ENCODE measurements at regions not wholly inside any gene's neighbourhood (a gene's known extent, or its start where the extent isn't known, plus 50 kb on each side); places are given as distances from the start of the nearest gene placed in this dataset.

DNA sequence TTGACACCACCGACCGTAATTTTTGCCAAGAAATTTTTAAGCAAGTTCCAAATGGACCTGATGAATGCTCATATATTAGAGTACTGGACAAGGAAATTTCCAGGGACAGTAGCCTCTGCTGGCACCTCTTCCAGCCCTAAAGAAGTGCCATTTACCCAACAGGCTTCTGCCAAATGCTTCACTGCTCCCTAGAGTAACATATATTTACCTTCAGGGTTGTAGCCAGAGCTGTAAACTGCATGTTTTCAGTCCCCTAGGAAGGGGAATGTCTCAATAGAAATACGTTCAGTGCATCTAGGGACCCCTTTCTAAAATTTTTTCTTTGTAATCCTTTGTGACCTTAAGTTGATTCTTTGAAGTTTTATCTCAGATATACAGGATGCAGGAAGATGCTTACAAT is 143.1 kb upstream of the SMAD1 start:
- Histone ChIP-seq H3K27ac (ENCODE audit: low read length, poor library complexity, severe bottlenecking) (no peak overlapping the region), H2BK5ac (ENCODE audit: low read depth, low read length, poor library complexity, severe bottlenecking) (no peak overlapping the region), H2BK12ac (ENCODE audit: low read length in 2 of 2) (no peak overlapping the region), H3K4me2 (ENCODE audit: low read length, poor library complexity, severe bottlenecking) (no peak overlapping the region), H4K91ac (ENCODE audit: low read length) (no peak overlapping the region), H3K18ac (ENCODE audit: low read depth in 1 of 2, low read length in 2 of 2) (no peak overlapping the region), H2AK5ac (ENCODE audit: low read length, severe bottlenecking) (no peak overlapping the region), H3K9ac (ENCODE audit: low read length) (no peak overlapping the region), H3K4me3 (ENCODE audit: insufficient read depth in 1 of 2, low read depth in 1 of 2, low read length in 2 of 2) (no peak overlapping the region), H3K79me1 (replicated peaks; ENCODE audit: low read length, poor library complexity, severe bottlenecking) (no peaks in the 10 kb centered on the region), H4K8ac (ENCODE audit: low read length) (no peak overlapping the region), H3K4ac (ENCODE audit: low read depth in 1 of 2, low read length in 2 of 2) (no peak overlapping the region), H3K36me3 (ENCODE audit: control insufficient read depth in 1 of 2, insufficient read depth in 2 of 2, low read depth in 1 of 2, low read length in 2 of 2) (no peaks in the 10 kb centered on the region), H2BK15ac (ENCODE audit: low read depth, poor library complexity, severe bottlenecking) (no peak overlapping the region), H3K4me1 (ENCODE audit: control insufficient read depth, insufficient read depth, low read depth, low read length) (no peaks in the 10 kb centered on the region), H2AFZ (ENCODE audit: low read depth, low read length) (no peak overlapping the region), H3K27me3 (ENCODE audit: control insufficient read depth in 1 of 2, insufficient read depth in 1 of 2, low read length in 2 of 2) (no peaks in the 10 kb centered on the region), H2BK120ac (ENCODE audit: low read depth, low read length) (no peak overlapping the region), H3K14ac (ENCODE audit: low read length in 2 of 2) (no peak overlapping the region), H3K23ac (ENCODE audit: low read length in 2 of 2) (no peak overlapping the region), H3K9me3 (ENCODE audit: control insufficient read depth, low read length) (no peaks in the 10 kb centered on the region)
- DNase-seq = no peak
- 97% methylated on average over 2 of the region's 3 CpGs for WGBS

DNA sequence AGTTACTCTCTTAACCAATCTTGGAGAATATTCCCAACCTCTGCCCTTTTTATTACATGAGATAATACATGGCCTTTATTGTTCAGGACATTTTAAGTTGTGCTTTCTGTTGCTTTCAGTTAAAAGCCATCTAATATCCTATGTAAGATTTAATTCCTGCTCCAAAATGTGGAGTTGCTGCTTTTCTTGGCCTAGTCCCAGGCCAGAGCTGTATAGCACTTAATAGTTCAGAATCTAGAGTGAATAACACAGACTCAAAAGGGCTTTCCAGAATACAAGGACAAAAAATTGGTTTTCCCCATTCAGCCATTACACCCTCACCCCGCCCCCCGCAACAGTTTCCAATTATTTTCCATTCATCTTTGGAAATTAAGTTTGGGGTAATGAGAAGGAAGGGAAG is 144.3 kb upstream of the SMAD1 start:
- Histone ChIP-seq H2BK15ac (ENCODE audit: low read depth, poor library complexity, severe bottlenecking) (no peak overlapping the region), H3K4ac (ENCODE audit: low read depth in 1 of 2, low read length in 2 of 2) (no peak overlapping the region), H4K91ac (ENCODE audit: low read length) (no peak overlapping the region), H3K9me3 (ENCODE audit: control insufficient read depth, low read length) (no peaks in the 10 kb centered on the region), H2BK12ac (ENCODE audit: low read length in 2 of 2) (no peak overlapping the region), H3K27ac (ENCODE audit: low read length, poor library complexity, severe bottlenecking) (no peak overlapping the region), H3K79me1 (replicated peaks; ENCODE audit: low read length, poor library complexity, severe bottlenecking) (no peaks in the 10 kb centered on the region), H3K27me3 (ENCODE audit: control insufficient read depth in 1 of 2, insufficient read depth in 1 of 2, low read length in 2 of 2) (no peaks in the 10 kb centered on the region), H3K23ac (ENCODE audit: low read length in 2 of 2) (no peak overlapping the region), H4K8ac (ENCODE audit: low read length) (no peak overlapping the region), H3K14ac (ENCODE audit: low read length in 2 of 2) (no peak overlapping the region), H2BK120ac (ENCODE audit: low read depth, low read length) (no peak overlapping the region), H3K36me3 (ENCODE audit: control insufficient read depth in 1 of 2, insufficient read depth in 2 of 2, low read depth in 1 of 2, low read length in 2 of 2) (no peaks in the 10 kb centered on the region), H2AK5ac (ENCODE audit: low read length, severe bottlenecking) (no peak overlapping the region), H3K18ac (ENCODE audit: low read depth in 1 of 2, low read length in 2 of 2) (no peak overlapping the region), H3K4me2 (ENCODE audit: low read length, poor library complexity, severe bottlenecking) (no peak overlapping the region), H3K4me1 (ENCODE audit: control insufficient read depth, insufficient read depth, low read depth, low read length) (no peaks in the 10 kb centered on the region), H3K9ac (ENCODE audit: low read length) (no peak overlapping the region), H2BK5ac (ENCODE audit: low read depth, low read length, poor library complexity, severe bottlenecking) (no peak overlapping the region), H3K4me3 (ENCODE audit: insufficient read depth in 1 of 2, low read depth in 1 of 2, low read length in 2 of 2) (no peak overlapping the region), H2AFZ (ENCODE audit: low read depth, low read length) (no peak overlapping the region)
- no CpG with 5 or more reads among the region's 2 CpGs for WGBS
- no peak for DNase-seq

DNA sequence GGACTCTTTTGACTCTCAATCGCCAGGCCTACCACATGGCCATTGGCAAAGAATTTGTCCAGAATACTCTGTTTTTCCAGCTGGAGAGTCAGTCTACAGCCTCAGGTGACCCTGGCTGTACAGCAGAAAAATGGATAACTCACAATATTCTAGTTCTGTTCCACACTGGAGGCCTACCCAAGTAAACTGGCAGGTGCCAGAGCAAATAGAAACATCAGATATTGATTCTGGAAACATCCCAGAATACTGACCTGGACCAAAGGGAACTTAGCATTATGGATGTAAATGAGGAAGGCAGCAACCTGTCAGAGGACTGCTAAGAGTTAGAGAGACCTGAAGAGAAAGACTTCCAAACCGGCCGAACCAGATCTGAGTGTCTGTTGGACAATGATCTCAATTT is 147.9 kb upstream of the SMAD1 start:
- Histone ChIP-seq H2BK15ac (ENCODE audit: low read depth, poor library complexity, severe bottlenecking) (no peak overlapping the region), H3K23ac (ENCODE audit: low read length in 2 of 2) (no peak overlapping the region), H3K4me3 (ENCODE audit: insufficient read depth in 1 of 2, low read depth in 1 of 2, low read length in 2 of 2) (no peak overlapping the region), H4K8ac (ENCODE audit: low read length) (no peak overlapping the region), H2BK12ac (ENCODE audit: low read length in 2 of 2) (no peak overlapping the region), H3K14ac (ENCODE audit: low read length in 2 of 2) (no peak overlapping the region), H3K79me1 (replicated peaks; ENCODE audit: low read length, poor library complexity, severe bottlenecking) (no peaks in the 10 kb centered on the region), H3K4me2 (ENCODE audit: low read length, poor library complexity, severe bottlenecking) (no peak overlapping the region), H3K4ac (ENCODE audit: low read depth in 1 of 2, low read length in 2 of 2) (no peak overlapping the region), H2AFZ (ENCODE audit: low read depth, low read length) (no peak overlapping the region), H4K91ac (ENCODE audit: low read length) (no peak overlapping the region), H2AK5ac (ENCODE audit: low read length, severe bottlenecking) (no peak overlapping the region), H3K9ac (ENCODE audit: low read length) (no peak overlapping the region), H2BK5ac (ENCODE audit: low read depth, low read length, poor library complexity, severe bottlenecking) (no peak overlapping the region), H3K18ac (ENCODE audit: low read depth in 1 of 2, low read length in 2 of 2) (no peak overlapping the region), H2BK120ac (ENCODE audit: low read depth, low read length) (no peak overlapping the region), H3K27me3 (ENCODE audit: control insufficient read depth in 1 of 2, insufficient read depth in 1 of 2, low read length in 2 of 2) (no peaks in the 10 kb centered on the region), H3K9me3 (ENCODE audit: control insufficient read depth, low read length) (no peaks in the 10 kb centered on the region), H3K4me1 (ENCODE audit: control insufficient read depth, insufficient read depth, low read depth, low read length) (no peaks in the 10 kb centered on the region), H3K27ac (ENCODE audit: low read length, poor library complexity, severe bottlenecking) (no peak overlapping the region), H3K36me3 (ENCODE audit: control insufficient read depth in 1 of 2, insufficient read depth in 2 of 2, low read depth in 1 of 2, low read length in 2 of 2) (no peaks in the 10 kb centered on the region)
- DNase-seq = no peak
- WGBS = 95% methylated on average over 1 of the region's 3 CpGs

DNA sequence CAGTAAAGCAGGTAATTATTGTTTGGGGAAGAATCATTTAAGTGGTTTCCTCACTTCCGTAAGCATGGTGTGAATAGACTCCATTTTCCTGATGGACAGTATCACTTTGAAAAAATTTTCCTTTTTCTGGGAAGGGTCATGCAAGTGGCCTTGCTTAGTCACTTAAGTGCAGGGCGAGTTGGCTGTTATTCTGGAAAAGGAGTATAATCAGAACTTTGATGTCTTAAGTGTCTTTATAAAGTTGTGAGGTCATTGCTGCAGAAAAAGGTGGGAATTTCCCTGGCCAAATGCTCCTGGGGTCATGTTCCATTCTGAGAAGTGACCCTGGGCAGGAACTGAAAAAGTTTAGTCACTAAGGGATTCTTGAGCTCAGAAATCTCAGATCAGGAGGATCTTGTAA is 146.1 kb upstream of the OTUD4 start:
- H3K36me3 ChIP-seq (ENCODE audit: control insufficient read depth in 1 of 2, insufficient read depth in 2 of 2, low read depth in 1 of 2, low read length in 2 of 2) = no peaks in the 10 kb centered on the region
- H2BK12ac ChIP-seq (ENCODE audit: low read length in 2 of 2) = no peak overlapping the region
- no peaks in the 10 kb centered on the region for H3K79me1 ChIP-seq (replicated peaks; ENCODE audit: low read length, poor library complexity, severe bottlenecking)
- no peak overlapping the region for H3K9ac ChIP-seq (ENCODE audit: low read length)
- no peak overlapping the region for H3K14ac ChIP-seq (ENCODE audit: low read length in 2 of 2)
- H3K4ac ChIP-seq (ENCODE audit: low read depth in 1 of 2, low read length in 2 of 2) = no peak overlapping the region
- no peak overlapping the region for H3K23ac ChIP-seq (ENCODE audit: low read length in 2 of 2)
- no peak overlapping the region for H3K27ac ChIP-seq (ENCODE audit: low read length, poor library complexity, severe bottlenecking)
- no peak overlapping the region for H2BK15ac ChIP-seq (ENCODE audit: low read depth, poor library complexity, severe bottlenecking)
- no peak overlapping the region for H2BK5ac ChIP-seq (ENCODE audit: low read depth, low read length, poor library complexity, severe bottlenecking)
- H2BK120ac ChIP-seq (ENCODE audit: low read depth, low read length) = no peak overlapping the region
- no peak overlapping the region for H3K4me3 ChIP-seq (ENCODE audit: insufficient read depth in 1 of 2, low read depth in 1 of 2, low read length in 2 of 2)
- no peaks in the 10 kb centered on the region for H3K27me3 ChIP-seq (ENCODE audit: control insufficient read depth in 1 of 2, insufficient read depth in 1 of 2, low read length in 2 of 2)
- no peak overlapping the region for H2AFZ ChIP-seq (ENCODE audit: low read depth, low read length)
- no peaks in the 10 kb centered on the region for H3K4me1 ChIP-seq (ENCODE audit: control insufficient read depth, insufficient read depth, low read depth, low read length)
- H3K9me3 ChIP-seq (ENCODE audit: control insufficient read depth, low read length) = no peaks in the 10 kb centered on the region
- no peak overlapping the region for H2AK5ac ChIP-seq (ENCODE audit: low read length, severe bottlenecking)
- no peak overlapping the region for H4K8ac ChIP-seq (ENCODE audit: low read length)
- H4K91ac ChIP-seq (ENCODE audit: low read length) = no peak overlapping the region
- peak; percentile 8 for DNase-seq
- H3K4me2 ChIP-seq (ENCODE audit: low read length, poor library complexity, severe bottlenecking) = no peak overlapping the region
- H3K18ac ChIP-seq (ENCODE audit: low read depth in 1 of 2, low read length in 2 of 2) = no peak overlapping the region
- 61% methylated on average over 2 of the region's 2 CpGs for WGBS
